SH-SY5Y (cell line): ENCODE measurements at regions not wholly inside any gene's neighbourhood (a gene's known extent, or its start where the extent isn't known, plus 50 kb on each side); places are given as distances from the start of the nearest gene placed in this dataset.

Source experiments
- GATA2 ChIP-seq: IDR thresholded peaks from 2 replicates; pipeline ENCODE4 v1.6.1; 2011; ENCODE audit warnings: mild to moderate bottlenecking, low read depth, low read length
- GATA3 ChIP-seq: IDR thresholded peaks from 2 replicates; pipeline ENCODE4 v1.6.1; 2011; ENCODE audit warnings: low read depth, mild to moderate bottlenecking, low read length, moderate library complexity

- TF ChIP-seq GATA2 (no peak), GATA3 (no peak)
Measured at GRCh38 chr3:177379045-177379444, 181.8 kb upstream of the TBL1XR1 start.
